HG02852 (cell line): ENCODE measurements at regions not wholly inside any gene's neighbourhood (a gene's known extent, or its start where the extent isn't known, plus 50 kb on each side); places are given as distances from the start of the nearest gene placed in this dataset.
A peak's percentile ranks its signal among the peaks of the same experiment; 100 is the strongest.
"Not testable (repeated sequence)": the region's sequence is repeated elsewhere in the genome, so short reads cannot be mapped to it uniquely, and the experiment has no call there.

Experiments used
- ATAC-seq: cut with Tn5 transposase; IDR thresholded peaks from one replicate; pipeline ENCODE4 v1.9.1; 2021; ENCODE audit warnings: mild to moderate bottlenecking, moderate library complexity; ENCODE audit not compliant: unreplicated experiment

DNA sequence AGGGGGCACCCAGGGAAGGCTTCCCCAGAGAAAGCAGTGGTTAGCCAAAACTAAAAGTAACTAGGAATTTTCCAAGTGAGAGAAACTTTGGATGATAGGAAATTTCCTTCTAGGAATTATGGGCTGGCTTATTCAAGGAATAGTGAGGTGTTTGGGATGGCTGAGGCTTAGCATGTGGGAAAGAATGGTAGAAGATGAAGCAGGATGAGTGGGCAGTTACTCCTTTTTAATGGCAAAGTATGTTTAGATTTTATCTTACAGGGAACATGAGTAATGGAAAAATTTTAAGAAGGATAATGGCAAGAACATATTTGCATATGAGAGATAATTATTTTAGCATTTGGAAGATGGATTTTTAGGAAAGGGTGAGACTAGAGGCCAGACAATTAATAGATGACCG lies 197.6 kb downstream of the SLC38A4 start:
- no peak for ATAC-seq

DNA sequence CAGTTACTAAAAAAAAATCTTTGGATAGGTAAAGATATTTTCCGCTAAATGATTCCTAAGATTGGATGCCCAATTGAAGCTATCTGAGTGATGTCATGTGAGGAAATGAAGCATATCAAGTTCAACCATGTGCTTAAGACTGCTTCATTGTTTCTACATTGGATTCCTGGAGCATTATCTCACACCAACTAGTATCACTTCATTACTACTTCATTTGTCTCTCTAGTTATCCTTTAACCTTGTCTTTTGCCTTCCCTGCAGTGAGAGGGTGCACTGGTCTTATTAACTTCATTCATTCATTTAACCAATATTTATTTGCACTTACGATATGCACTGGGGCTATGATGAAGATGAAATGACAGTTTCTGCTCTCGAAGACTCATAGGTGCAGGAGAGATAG lies 198.1 kb downstream of the SLC38A4 start:
- no peak for ATAC-seq

DNA sequence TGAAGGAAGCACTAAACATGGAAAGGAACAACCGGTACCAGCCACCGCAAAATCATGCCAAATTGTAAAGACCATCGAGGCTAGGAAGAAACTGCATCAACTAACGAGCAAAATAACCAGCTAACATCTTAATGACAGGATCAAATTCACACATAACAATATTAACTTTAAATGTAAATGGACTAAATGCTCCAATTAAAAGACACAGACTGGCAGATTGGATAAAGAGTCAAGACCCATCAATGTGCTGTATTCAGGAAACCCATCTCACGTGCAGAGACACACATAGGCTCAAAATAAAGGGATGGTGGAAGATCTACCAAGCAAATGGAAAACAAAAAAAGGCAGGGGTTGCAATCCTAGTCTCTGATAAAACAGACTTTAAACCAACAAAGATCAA lies 206.3 kb downstream of the SLC38A4 start:
- not testable (repeated sequence) for ATAC-seq

DNA sequence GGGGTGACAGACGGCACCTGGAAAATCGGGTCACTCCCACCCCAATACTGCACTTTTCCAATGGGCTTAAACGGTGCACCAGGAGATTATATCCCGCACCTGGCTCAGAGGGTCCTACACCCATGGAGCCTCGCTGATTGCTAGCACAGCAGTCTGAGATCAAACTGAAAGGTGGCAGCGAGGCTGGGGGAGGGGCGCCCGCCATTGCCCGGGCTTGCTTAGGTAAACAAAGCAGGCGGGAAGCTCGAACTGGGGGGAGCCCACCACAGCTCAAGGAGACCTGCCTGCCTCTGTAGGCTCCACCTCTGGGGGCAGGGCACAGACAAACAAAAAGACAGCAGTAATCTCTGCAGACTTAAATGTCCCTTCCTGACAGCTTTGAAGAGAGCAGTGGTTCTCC lies 208.1 kb downstream of the SLC38A4 start:
- ATAC-seq: not testable (repeated sequence)

DNA sequence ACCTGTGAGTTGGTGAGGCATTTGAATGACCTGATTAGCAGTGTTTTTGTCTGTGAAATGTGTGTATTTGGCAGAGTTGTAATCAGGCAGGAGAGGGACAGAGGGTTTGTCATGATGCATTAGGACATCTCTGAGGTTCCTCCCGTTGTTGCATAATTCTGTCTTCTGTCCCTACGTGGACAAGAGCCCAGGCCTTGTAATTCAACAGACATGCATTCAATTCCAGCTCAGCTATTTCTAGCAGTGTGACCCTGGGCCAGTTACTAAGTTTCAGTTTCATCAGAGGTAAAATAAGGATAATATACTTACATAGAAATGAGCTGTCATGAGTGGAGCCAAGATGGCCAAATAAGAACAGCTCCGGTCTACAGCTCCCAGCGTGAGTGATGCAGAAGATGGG lies 208.6 kb downstream of the SLC38A4 start:
- no peak for ATAC-seq

DNA sequence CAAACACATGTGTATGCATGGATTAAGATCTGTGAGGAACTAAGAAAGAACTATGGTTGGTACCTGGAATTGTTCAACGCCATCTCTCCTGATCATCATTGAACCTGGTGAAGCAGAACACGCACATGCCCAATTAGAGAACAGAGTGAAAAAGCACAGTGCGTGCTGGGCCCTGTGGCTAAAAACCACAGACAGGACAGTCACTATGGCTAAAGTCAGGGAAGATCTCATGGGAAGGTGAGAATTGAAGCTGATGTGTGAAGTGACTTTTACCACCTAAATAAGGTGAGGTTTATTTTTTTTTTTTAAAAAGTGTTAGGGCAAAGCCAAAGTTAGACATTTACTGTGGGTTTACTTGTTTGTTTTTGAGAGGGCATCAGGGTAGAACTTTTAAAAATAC lies 215.0 kb downstream of the SLC38A4 start:
- no peak for ATAC-seq

DNA sequence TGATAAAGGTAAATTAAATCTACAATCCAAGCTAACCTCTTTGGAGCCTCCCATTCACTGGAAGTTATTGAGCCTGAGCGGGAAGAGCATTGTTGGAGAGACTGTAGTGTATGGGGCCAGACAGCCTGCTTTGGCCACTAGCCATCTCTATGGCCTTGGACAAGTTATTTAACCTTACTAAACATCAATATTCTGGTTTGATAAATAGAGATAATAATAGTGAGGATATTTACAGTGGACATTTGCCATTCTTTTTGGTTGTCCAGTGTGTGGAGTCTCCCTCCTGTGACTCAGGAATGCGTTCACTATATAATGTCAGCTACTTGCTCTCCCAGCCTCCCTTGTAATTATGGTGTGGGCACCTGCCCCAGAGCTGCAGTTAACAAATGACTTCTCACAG lies 216.1 kb downstream of the SLC38A4 start:
- ATAC-seq: no peak

DNA sequence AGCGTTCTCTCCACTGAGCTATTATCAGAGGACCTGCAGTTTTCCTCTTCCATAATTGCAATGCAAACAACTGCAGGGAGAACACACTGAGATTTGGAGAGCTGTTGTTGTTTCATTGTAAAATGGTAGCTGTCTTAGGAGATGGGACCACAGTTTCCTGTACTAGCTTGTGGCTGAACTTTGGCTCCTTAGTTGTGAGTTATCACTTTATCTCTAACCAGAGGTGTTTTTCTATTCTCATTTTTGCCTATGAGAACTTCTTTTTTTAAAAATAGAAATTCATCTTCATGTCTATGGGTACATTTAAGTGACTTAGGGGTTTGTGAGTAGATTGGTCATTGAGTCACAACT lies 216.5 kb downstream of the SLC38A4 start:
- ATAC-seq: peak; percentile 59

DNA sequence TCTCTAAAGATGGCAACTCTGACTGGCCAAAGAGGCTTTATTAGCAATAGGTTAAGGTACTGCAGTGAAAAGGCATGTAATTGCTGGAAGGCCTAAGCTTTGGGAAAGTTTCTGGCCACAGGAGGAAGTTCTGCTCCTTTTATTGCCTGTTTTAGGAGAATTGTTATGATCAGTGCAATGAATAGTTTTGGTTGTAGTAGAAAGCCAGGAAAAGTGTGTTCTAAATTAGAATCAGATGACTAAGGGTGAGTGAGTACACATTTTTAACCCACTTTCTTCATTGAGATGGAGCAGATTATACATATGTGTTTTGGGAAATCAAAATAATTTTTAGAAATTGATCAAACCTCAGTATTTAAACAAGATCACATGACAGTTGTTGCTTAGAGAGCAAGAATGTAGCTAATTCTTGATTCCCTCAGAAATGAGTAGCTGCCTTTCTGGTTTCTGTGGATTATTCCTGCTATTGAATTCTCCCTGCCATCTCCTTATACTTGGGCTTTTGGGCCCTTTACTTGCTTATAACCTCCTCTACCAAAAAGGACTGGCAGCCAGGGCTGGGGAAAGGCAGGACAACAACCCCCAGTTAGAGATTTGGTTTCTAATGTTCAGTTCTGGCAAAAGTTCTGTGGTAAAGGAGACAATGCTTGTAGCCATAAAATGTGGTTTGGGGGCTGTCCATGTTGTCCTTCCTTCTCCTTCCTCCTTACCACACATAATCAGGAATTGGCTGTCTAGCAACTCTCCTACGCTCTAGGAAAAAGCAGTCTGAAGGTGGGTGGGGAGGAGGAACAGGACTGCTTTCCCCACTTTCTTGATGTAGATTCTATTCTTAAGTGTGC lies 217.1 kb downstream of the SLC38A4 start:
- ATAC-seq: no peak

DNA sequence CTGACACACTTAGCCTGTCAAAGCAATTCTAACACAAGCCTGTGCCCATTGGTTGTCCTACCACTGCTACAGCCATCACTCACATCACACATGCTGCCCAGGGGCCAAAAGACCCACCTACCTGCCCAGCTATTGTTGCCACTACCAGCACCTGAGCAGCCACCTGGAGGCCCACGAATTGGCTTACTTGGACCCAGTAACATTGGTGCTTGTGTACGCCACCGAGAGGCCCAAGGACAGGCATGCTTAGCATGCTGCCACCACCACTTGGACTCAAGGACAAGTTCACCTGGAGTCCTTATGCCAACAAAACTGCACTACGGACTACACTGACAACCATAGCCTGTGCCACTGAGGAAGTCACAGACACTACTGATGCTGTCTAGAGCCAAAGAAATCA lies 221.1 kb downstream of the SLC38A4 start:
- no peak for ATAC-seq

DNA sequence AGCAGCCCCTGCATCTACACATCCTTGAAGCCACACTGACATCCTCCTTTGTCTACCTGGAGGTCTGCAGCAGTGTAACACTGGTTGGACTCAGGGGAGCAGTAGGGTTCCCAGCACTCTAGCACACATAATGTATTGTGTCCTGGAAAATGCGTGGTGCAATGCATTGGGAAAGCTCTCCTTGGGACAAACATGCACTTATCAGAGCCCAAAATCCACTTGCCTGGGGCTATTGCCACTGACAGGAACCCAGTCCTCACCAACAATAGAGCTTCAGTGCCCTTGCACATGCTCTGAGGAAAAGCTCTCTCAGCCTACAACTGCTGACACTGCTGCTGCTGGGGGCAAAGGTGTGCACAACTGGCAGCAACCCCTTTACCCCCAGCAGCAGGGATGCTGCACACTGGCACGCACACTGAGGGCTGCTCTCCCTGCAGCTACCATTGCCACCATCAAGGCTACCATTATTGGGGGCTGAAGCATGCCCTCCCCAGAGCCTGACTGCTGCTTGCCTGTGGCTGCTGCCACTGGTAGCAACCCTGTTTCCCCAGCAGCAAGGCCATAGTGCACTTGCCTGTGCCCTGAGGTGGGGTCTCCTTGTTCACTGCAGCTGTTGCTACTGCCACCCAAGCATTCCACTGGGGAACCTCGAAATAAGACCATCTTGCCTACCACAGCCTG lies 221.9 kb downstream of the SLC38A4 start:
- ATAC-seq: no peak

DNA sequence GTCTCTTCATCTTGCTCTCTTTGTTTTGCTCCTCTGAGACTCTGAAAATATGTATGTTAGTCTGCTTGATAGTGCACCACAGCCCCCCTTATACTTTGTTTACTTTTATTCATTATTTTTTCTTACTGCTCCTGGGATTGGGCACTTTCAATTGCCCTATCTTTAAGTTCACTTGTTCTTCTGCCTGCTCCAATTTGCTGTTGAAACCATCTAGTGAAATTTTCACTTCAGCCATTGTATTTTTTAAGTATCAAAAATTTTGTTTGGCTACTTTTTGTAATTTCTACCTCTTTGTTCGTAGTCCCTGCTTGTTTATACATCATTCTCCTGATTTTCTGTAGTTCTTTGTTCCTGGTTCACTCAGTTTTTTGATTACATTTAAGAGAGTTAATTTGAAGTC lies 223.3 kb downstream of the SLC38A4 start:
- ATAC-seq: no peak

DNA sequence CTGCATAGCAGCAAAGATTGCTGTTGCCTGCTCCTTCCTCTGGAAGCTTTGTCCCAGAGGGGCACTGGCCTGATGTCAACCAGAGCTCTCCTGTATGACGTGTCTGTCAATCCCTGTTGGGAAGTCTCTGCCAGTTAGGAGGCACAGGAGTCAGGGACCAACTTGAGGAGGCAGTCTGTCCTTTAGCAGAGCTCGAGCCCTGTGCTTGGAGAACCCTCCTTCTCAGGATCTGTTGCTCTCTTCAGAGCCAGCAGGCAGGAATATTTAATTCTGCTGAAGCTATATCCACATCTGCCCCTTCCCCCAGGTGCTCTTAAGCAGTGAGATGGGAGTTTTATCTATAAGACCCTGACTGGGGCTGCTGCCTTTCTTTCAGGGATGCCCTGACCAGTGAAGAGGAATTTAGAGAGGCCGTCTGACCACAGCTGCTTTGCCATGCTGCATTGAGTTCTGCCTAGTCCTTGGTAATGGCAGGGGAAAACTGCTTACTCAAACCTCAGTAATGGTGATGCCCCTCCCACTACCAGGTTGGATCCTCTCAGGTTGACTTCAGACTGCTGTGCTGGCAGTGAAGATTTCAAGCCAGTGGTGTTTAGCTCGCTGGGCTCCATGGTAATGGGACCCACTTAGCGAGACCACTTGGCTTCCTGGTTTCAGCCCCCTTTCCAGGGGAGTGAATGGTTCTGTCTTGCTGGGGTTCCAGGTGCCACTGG lies 218.6 kb upstream of the SLC38A2 start:
- no peak for ATAC-seq

DNA sequence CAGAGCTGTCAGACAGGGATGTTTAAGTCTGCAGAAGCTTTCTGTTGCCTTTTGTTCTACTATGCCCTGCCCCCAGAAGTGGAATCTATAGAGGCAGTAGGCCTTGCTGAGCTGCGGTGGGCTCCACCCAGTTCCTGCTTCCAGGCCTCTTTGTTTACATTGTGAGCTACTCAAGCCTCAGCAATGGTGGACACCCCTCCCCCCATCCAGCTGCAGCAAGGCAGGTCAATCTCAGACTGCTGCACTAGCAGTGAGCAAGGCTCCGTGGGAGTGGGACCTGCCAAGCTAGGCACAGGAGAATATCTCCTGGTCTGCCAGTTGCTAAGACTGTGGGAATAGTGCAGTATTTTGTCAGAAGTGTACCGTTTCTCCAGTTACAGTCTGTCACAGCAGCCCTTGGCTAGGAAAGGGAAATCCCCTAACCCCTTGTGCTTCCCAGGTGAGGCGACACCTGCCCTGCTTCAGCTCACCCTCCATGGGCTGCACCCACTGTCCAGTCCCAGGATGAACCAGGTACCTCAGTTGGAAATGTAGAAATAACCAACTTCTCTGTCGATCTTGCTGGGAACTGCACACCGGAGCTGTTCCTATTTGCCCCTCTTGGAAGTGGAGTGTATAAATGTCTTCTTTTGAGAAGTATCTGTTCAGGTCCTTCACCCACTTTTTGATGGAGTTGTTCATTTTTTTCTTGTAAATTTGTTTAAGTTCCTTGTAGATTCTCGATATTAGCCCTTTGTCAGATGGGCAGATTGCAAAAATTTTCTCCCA lies 213.5 kb upstream of the SLC38A2 start:
- no peak for ATAC-seq

DNA sequence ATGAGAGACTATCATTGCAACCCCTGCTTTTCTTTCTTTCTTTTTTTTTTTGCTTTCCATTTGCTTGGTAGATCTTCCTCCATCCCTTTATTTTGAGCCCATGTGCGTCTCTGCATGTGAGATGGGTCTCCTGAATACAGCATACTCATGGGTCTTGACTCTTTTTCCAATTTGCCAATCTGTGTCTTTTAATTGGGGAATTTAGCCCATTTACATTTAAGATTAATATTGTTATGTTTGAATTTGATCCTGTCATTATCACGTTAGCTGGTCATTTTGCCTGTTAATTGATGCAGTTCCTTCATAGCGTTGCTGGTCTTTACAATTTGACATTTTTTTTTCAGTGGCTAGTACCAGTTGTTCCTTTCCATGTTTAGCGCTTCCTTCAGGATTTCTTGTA lies 211.5 kb upstream of the SLC38A2 start:
- ATAC-seq: not testable (repeated sequence)

DNA sequence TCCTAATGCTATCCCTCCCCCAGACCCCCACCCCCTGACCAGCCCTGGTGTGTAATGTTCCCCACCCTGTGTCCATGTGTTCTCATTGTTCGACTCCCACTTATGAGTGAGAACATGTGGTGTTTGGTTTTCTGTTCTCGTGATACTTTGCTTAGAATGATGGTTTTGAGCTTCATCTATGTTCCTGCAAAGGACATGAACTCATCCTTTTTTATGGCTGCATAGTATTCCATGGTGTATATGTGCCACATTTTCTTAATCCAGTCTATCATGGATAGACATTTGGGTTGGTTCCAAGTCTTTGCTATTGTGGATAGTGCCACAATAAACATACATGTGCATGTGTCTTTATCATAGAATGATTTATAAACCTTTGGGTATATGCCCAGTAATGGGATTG lies 209.4 kb upstream of the SLC38A2 start:
- not testable (repeated sequence) for ATAC-seq

DNA sequence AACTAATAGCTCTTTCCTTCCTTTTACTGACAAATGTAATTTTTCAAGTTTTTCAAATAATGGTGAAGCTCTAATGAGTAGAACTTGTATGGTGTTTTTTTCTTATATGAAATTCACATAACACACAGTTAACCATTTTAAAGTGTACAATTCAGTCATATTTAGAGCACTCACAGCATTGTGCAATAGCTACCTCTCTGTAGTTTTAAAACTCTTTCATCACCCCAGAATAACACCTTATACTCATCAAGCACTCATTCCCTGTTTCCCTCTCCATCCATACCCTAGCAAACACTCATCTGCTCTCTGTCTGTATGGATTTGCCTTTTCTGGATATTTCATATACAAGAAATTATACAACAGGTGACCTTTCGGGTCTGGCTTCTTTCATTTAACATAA lies 207.9 kb upstream of the SLC38A2 start:
- ATAC-seq: no peak

DNA sequence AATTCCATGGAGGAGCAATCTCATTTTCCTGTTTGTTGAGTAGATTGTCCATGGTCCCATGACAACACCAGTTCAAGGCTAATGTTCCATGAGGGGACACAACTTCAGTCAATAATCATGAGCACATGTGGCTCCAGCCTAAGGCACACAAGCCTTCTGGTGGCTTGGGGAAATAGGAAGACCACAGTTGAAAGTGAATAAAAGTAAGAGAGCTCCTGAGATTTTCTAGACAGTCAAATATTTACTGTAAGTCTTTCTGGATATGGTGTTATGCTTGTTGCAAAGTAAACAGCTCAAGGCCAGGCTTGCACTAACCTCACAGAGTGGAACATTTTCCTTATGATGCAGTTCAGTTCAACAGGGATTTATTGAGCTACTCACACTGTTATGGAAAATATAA lies 206.9 kb upstream of the SLC38A2 start:
- ATAC-seq: no peak

DNA sequence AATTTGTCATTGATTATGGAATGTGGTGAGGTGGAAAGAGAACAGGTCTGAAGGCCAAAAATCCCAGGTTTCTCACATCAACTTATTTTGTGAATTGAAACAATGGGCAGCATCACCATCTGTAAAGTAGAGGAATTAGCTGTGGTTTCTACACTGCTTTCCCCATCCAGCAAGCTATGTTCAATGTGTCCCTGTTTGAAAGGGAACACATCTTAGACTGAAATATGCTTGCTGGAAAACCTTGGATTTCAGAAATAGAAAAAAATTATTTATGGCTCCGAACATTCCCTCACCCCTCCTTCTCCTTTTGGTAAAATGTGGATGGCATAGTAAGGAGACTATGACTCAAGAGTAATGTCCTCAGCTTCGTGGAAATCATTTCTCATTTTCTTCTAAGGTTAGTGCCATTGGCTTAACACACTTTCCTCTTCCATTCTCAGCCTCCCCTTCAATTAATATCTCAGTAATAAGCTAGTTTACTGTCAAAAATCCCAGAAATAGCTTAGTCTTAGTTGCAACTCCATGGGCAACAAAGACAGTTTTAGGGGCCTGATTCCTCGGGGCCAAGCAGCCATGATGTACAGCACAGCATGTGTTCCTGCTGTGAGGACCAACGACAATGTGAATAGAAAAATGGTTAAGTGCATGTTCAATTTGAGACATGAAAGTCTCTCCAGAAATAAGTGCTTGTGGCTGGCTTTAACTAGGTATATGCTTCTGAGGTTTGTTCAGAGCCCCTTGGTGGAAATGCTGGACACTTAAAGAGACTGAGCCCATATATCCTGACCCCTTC lies 205.8 kb upstream of the SLC38A2 start:
- no peak for ATAC-seq

DNA sequence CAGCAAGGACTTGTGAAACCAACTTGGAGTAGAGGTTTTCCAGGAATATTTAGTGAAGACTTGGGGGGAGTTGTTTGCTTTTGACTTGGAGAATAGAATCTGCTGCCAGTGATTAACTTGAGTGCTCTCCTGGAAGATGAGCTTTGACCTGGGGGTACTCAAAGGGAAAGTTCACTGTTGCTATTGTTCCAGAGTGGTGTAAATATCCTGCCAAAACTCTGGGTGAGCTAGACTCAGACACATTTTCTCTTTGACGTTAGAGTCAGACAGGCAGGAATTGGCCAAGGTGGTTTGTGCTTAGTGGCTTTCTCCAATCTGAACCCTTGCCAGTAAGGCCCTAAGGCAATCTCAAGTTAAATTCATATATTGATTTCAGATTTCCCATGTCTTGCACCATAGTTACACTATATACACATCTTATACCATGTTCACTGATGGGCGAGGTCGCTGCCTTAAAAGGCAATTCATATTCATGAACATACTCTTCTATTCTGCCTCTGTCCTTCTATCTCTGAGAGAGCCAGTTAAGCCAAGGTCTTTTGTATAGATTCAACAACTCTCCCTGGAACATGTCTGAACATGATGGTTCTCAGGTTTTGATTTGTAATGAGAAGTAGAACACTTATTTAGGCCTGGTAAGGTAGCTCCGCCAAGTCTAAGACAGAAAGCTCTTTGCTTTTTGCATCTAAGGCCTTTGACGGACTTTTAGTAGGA lies 204.6 kb upstream of the SLC38A2 start:
- ATAC-seq: no peak
